T-cell (primary cell): ENCODE measurements at regions not wholly inside any gene's neighbourhood (a gene's known extent, or its start where the extent isn't known, plus 50 kb on each side); places are given as distances from the start of the nearest gene placed in this dataset.
"Not testable (repeated sequence)": the region's sequence is repeated elsewhere in the genome, so short reads cannot be mapped to it uniquely, and the experiment has no call there.

Experiments used
- ATAC-seq, 4 experiments: fragments of 200-7000 bp in 3 of 4; fragments of 150-1000 bp in 1 of 4; cut with Tn5 transposase; replicated peaks in 1 of 4; 1 replicate in 3 of 4; 2 replicates in 1 of 4; pipeline ENCODE4 v1.10.0; 2021; ENCODE audit warnings: moderate library complexity in 3 of 4, mild to moderate bottlenecking in 2 of 4, moderate number of reproducible peaks in 1 of 4
- CTCF ChIA-PET, 2 donors: fragments of 300-600 bp; sonication (Branson Sonifier 250); formaldehyde crosslinking; loops; one replicate each; lab custom pipeline; 2022; ENCODE audit warnings: antibody characterized with exemption in 2 of 2; lab: Charles Lee
- POLR2A ChIA-PET, 2 donors: fragments of 300-600 bp; sonication (Branson Sonifier 250); formaldehyde crosslinking; loops; one replicate each; lab custom pipeline; 2022; ENCODE audit warnings: antibody characterized with exemption in 2 of 2; lab: Charles Lee
- DNase-seq, 35 experiments: peaks; one replicate each; pipeline versions ENCODE4 v3.0.0 to v3.0.0-alpha.2; 2013 to 2023
- H3K27ac ChIP-seq: one replicate; pipeline ENCODE4 v1.5.1; 2013; ENCODE audit warnings: low read length
- H3K27me3 ChIP-seq, 2 experiments: replicated peaks in 1 of 2; 1 replicate in 1 of 2; 2 replicates in 1 of 2; pipeline versions ENCODE4 v1.6.1 to v1.7.0; 2013; ENCODE audit warnings: low read length in 1 of 2, mixed read lengths in 1 of 2; ENCODE audit not compliant: control insufficient read depth in 2 of 2, insufficient read depth in 2 of 2; ENCODE audit errors: extremely low read depth in 1 of 2
- H3K36me3 ChIP-seq, 2 donors: 1 replicate in 1 of 2; 2 replicates in 1 of 2; pipeline versions ENCODE4 v1.6.1 to v1.7.0; 2013; ENCODE audit warnings: low read length in 1 of 2; ENCODE audit not compliant: control insufficient read depth in 2 of 2, insufficient read depth in 1 of 2; ENCODE audit errors: extremely low read depth in 1 of 2
- H3K4me1 ChIP-seq, 2 experiments: 1 replicate in 1 of 2; 2 replicates in 1 of 2; pipeline versions ENCODE4 v1.6.1 to v1.7.0; 2013; ENCODE audit warnings: low read length in 2 of 2, mixed read lengths in 1 of 2; ENCODE audit not compliant: insufficient read depth in 2 of 2, control insufficient read depth in 1 of 2; ENCODE audit errors: extremely low read depth in 1 of 2
- H3K4me3 ChIP-seq, 2 donors: 1 replicate in 1 of 2; 2 replicates in 1 of 2; pipeline versions ENCODE4 v1.5.1 to v1.7.0; 2013; ENCODE audit warnings: mild to moderate bottlenecking in 2 of 2, low read length in 1 of 2, moderate library complexity in 1 of 2; ENCODE audit not compliant: control insufficient read depth in 1 of 2; ENCODE audit errors: extremely low read depth in 1 of 2
- H3K9me3 ChIP-seq: 2 replicates; pipeline ENCODE4 v1.7.0; 2013
- H3K27ac Mint-ChIP-seq, 2 donors: one replicate each; pipeline ENCODE4 v1.8.0; 2020 to 2021; ENCODE audit warnings: mild to moderate bottlenecking in 2 of 2, mixed read lengths in 2 of 2
- H3K27me3 Mint-ChIP-seq, 2 donors: one replicate each; pipeline ENCODE4 v1.8.0; 2021 to 2022; ENCODE audit warnings: mixed read lengths in 2 of 2
- H3K36me3 Mint-ChIP-seq: one replicate; pipeline ENCODE4 v1.8.0; 2021; ENCODE audit warnings: mixed read lengths
- H3K4me1 Mint-ChIP-seq, 3 donors: one replicate each; pipeline ENCODE4 v1.8.0; 2020 to 2022; ENCODE audit warnings: mixed read lengths in 3 of 3, mild to moderate bottlenecking in 1 of 3
- H3K4me3 Mint-ChIP-seq, 3 donors: one replicate each; pipeline ENCODE4 v1.8.0; 2020 to 2022; ENCODE audit warnings: mild to moderate bottlenecking in 3 of 3, mixed read lengths in 3 of 3, moderate library complexity in 3 of 3
- H3K9me3 Mint-ChIP-seq, 3 donors: one replicate each; pipeline ENCODE4 v1.8.0; 2020 to 2022; ENCODE audit warnings: mixed read lengths in 3 of 3
- WGBS: methylation state at CpG from one replicate; pipeline ENCODE4 v1.1.5; 2013; ENCODE audit warnings: missing lambda C conversion rate; ENCODE audit not compliant: insufficient coverage; 5-methylcytosine and 5-hydroxymethylcytosine counted together

GRCh38 chrX:52308532-52308931, 60.3 kb upstream of the XAGE2 start:
- H3K27ac Mint-ChIP-seq, H3K27me3 ChIP-seq, H3K9me3 ChIP-seq, H3K36me3 ChIP-seq, POLR2A ChIA-PET, H3K36me3 Mint-ChIP-seq, H3K27ac ChIP-seq, H3K4me3 Mint-ChIP-seq, CTCF ChIA-PET, DNase-seq, H3K4me3 ChIP-seq, H3K4me1 Mint-ChIP-seq, H3K9me3 Mint-ChIP-seq, H3K4me1 ChIP-seq, ATAC-seq: not testable (repeated sequence)
- no CpG with 5 or more reads among the region's 1 CpG for WGBS
- H3K27me3 Mint-ChIP-seq: peaks cover 6 to 40% of the 10 kb centered on the region in 2 donors
